Ascending aorta (tissue), 2 donors: ENCODE measurements at regions not wholly inside any gene's neighbourhood (a gene's known extent, or its start where the extent isn't known, plus 50 kb on each side); places are given as distances from the start of the nearest gene placed in this dataset.
A peak's percentile ranks its signal among the peaks of the same experiment; 100 is the strongest.

Source experiments
- DNase-seq, 2 donors: peaks; one replicate each; pipeline ENCODE4 v3.0.0-alpha.2; 2019; ENCODE audit warnings: low spot score in 2 of 2
- H3K27ac ChIP-seq, 2 donors: fragments of 200-600 bp; sonication (generic); one replicate each; pipeline ENCODE4 v1.5.1; 2016 to 2017; ENCODE audit warnings: mild to moderate bottlenecking in 1 of 2
- H3K27me3 ChIP-seq: fragments of 200-600 bp; sonication (generic); one replicate; pipeline ENCODE4 v1.5.1; 2017
- H3K36me3 ChIP-seq, 2 donors: fragments of 200-600 bp; sonication (generic); one replicate each; pipeline ENCODE4 v1.5.1; 2016
- H3K4me1 ChIP-seq, 2 donors: fragments of 200-600 bp; sonication (generic); one replicate each; pipeline ENCODE4 v1.5.1; 2016 to 2017; ENCODE audit warnings: mild to moderate bottlenecking in 1 of 2
- H3K4me3 ChIP-seq, 2 donors: fragments of 200-600 bp; sonication (generic); one replicate each; pipeline ENCODE4 v1.5.1; 2016 to 2017; ENCODE audit warnings: mild to moderate bottlenecking in 1 of 2
- H3K9me3 ChIP-seq, 2 donors: fragments of 200-600 bp; sonication (generic); one replicate each; pipeline ENCODE4 v1.5.1; 2016
- CTCF ChIP-seq, 3 experiments: fragments of 200-600 bp in 2 of 3; fragments of 450-650 bp in 1 of 3; sonication (generic) in 2 of 3; IDR thresholded peaks; one replicate each; pipeline ENCODE4 v1.5.1; 2016 to 2019; ENCODE audit warnings: antibody characterized with exemption in 3 of 3, mild to moderate bottlenecking in 1 of 3, moderate library complexity in 1 of 3
- intact Hi-C: fragments of 100-400 bp; cut with DNase I; formaldehyde crosslinking; loops from one replicate; pipeline ENCODE4 v1.15.1; 2023

GRCh38 chr9:1723522-1724015 is 291.6 kb upstream of the SMARCA2 start:
- intact Hi-C loops: no loop called here
- DNase-seq: no peak
- no peak for TF ChIP-seq CTCF (IDR thresholded peaks at IDR 0.05)
- Histone ChIP-seq H3K36me3 (no peaks in the 10 kb centered on the region), H3K27me3 (no peaks in the 10 kb centered on the region), H3K27ac (no peak overlapping the region), H3K4me1 (no peaks in the 10 kb centered on the region), H3K9me3 (no peaks in the 10 kb centered on the region), H3K4me3 (no peak overlapping the region)

GRCh38 chr9:1726993-1727759 is 288.0 kb upstream of the SMARCA2 start:
- Histone ChIP-seq H3K36me3 (no peaks in the 10 kb centered on the region), H3K9me3 (no peaks in the 10 kb centered on the region), H3K27me3 (no peaks in the 10 kb centered on the region), H3K4me3 (no peak overlapping the region), H3K4me1 (no peaks in the 10 kb centered on the region), H3K27ac (no peak overlapping the region)
- no peak for TF ChIP-seq CTCF (IDR thresholded peaks at IDR 0.05)
- intact Hi-C loops: no loop called here
- DNase-seq: no peak

GRCh38 chr9:1729631-1730030 is 285.5 kb upstream of the SMARCA2 start:
- H3K27ac ChIP-seq: no peak overlapping the region
- no peaks in the 10 kb centered on the region for H3K4me1 ChIP-seq
- H3K36me3 ChIP-seq: no peaks in the 10 kb centered on the region
- no peak overlapping the region for H3K4me3 ChIP-seq
- DNase-seq: no peak
- intact Hi-C loops: no loop called here
- no peak for TF ChIP-seq CTCF (IDR thresholded peaks at IDR 0.05)
- no peaks in the 10 kb centered on the region for H3K27me3 ChIP-seq
- H3K9me3 ChIP-seq: no peaks in the 10 kb centered on the region

- peak in 1 of 3 experiments; percentile 21 for TF ChIP-seq CTCF (IDR thresholded peaks at IDR 0.05)
- Histone ChIP-seq H3K27me3 (no peaks in the 10 kb centered on the region), H3K27ac (no peak overlapping the region), H3K36me3 (no peaks in the 10 kb centered on the region), H3K4me3 (no peak overlapping the region), H3K4me1 (no peaks in the 10 kb centered on the region), H3K9me3 (no peaks in the 10 kb centered on the region)
- intact Hi-C loops: no loop called here
- no peak for DNase-seq
These were observed 282.5 kb upstream of the SMARCA2 start for GRCh38 chr9:1732670-1733069.

- Histone ChIP-seq H3K27me3 (no peaks in the 10 kb centered on the region), H3K9me3 (no peaks in the 10 kb centered on the region), H3K27ac (no peak overlapping the region), H3K4me1 (no peaks in the 10 kb centered on the region), H3K36me3 (no peaks in the 10 kb centered on the region), H3K4me3 (no peak overlapping the region)
- no peak for DNase-seq
- intact Hi-C loops: no loop called here
- TF ChIP-seq CTCF (IDR thresholded peaks at IDR 0.05): no peak
These were observed 276.5 kb upstream of the SMARCA2 start for GRCh38 chr9:1738511-1739100.
